ENCODE measurements at regions not wholly inside any gene's neighbourhood (a gene's known extent, or its start where the extent isn't known, plus 50 kb on each side); places are given as distances from the start of the nearest gene placed in this dataset.

- ATAC-seq (no peak), DNase-seq (no peak)
- intact Hi-C loops (cut with micrococcal nuclease), result no loop called here
- Histone ChIP-seq H3K4me3 (ENCODE audit: low read length) (no peak overlapping the region), H3K4me1 (ENCODE audit: control insufficient read depth in 2 of 2, insufficient read depth in 2 of 2, low read length in 2 of 2) (peaks cover 17 to 19% of the 10 kb centered on the region in 2 donors), H3K9me3 (ENCODE audit: control insufficient read depth in 2 of 3, low read length in 3 of 3) (no peaks in the 10 kb centered on the region), H3K27me3 (ENCODE audit: control insufficient read depth in 2 of 2, insufficient read depth in 2 of 2, low read length in 2 of 2) (no peaks in the 10 kb centered on the region), H3K27ac (ENCODE audit: low read depth, low read length) (no peak overlapping the region), H3K36me3 (ENCODE audit: control insufficient read depth in 2 of 3, insufficient read depth in 3 of 3, low read length in 3 of 3) (no peaks in the 10 kb centered on the region)
- H3K27ac Mint-ChIP-seq, result peak overlapping the region in 2 of 9 donors; percentile 63 to 89
- ChIA-PET POLR2A (interaction anchor here (1.1 kb wide), 1 partner anchor 9 kb away, joined by 3 read pairs; no protein-coding TSS in a partner anchor), CTCF (interaction anchor here (0.6 kb wide), 2 partner anchors 26 to 220 kb away, joined by 3 read pairs; no protein-coding TSS in a partner anchor)
- H3K36me3 Mint-ChIP-seq, result peaks cover 0 to 2% (median 0%) of the 10 kb centered on the region in 5 donors
- H3K4me1 Mint-ChIP-seq, result peaks cover 23 to 67% (median 40%) of the 10 kb centered on the region in 7 donors
- no peak overlapping the region for H3K4me3 Mint-ChIP-seq
- peaks cover 0 to 11% (median 0%) of the 10 kb centered on the region in 5 donors for H3K27me3 Mint-ChIP-seq
- H3K9me3 Mint-ChIP-seq, result peaks cover 0 to 4% (median 0%) of the 10 kb centered on the region in 11 donors
Measured at GRCh38 chr10:11397077-11397965, 214.1 kb downstream of the USP6NL start.

- Mint-ChIP-seq H3K27ac (peak overlapping the region in 1 of 9 donors; percentile 23), H3K4me1 (peaks cover 15 to 58% (median 31%) of the 10 kb centered on the region in 7 donors), H3K4me3 (no peak overlapping the region), H3K9me3 (peaks cover 0 to 4% (median 0%) of the 10 kb centered on the region in 11 donors), H3K27me3 (peaks cover 0 to 11% (median 0%) of the 10 kb centered on the region in 5 donors), H3K36me3 (peaks cover 0 to 4% (median 0%) of the 10 kb centered on the region in 5 donors)
- Histone ChIP-seq H3K4me3 (ENCODE audit: low read length) (no peak overlapping the region), H3K4me1 (ENCODE audit: control insufficient read depth in 2 of 2, insufficient read depth in 2 of 2, low read length in 2 of 2) (peaks cover 8 to 10% of the 10 kb centered on the region in 2 donors), H3K36me3 (ENCODE audit: control insufficient read depth in 2 of 3, insufficient read depth in 3 of 3, low read length in 3 of 3) (no peaks in the 10 kb centered on the region), H3K27me3 (ENCODE audit: control insufficient read depth in 2 of 2, insufficient read depth in 2 of 2, low read length in 2 of 2) (no peaks in the 10 kb centered on the region), H3K9me3 (ENCODE audit: control insufficient read depth in 2 of 3, low read length in 3 of 3) (no peaks in the 10 kb centered on the region), H3K27ac (ENCODE audit: low read depth, low read length) (no peak overlapping the region)
- no peak for DNase-seq
- POLR2A ChIA-PET, result interaction anchor here (0.7 to 1.2 kb wide), 3 partner anchors 10 to 1350 kb away, joined by 3 read pairs; no protein-coding TSS in a partner anchor
- ATAC-seq, result no peak
- intact Hi-C loops (cut with micrococcal nuclease), result no loop called here
- CTCF ChIA-PET, result interaction anchor here (0.6 to 0.7 kb wide), 2 partner anchors 9 to 68 kb away, joined by 3 read pairs; no protein-coding TSS in a partner anchor
Measured at GRCh38 chr10:11396311-11396955, 215.0 kb downstream of the USP6NL start.

GRCh38 chr10:11395581-11396310 lies 215.7 kb downstream of the USP6NL start:
- H3K4me1 ChIP-seq (ENCODE audit: control insufficient read depth in 2 of 2, insufficient read depth in 2 of 2, low read length in 2 of 2), result peaks cover 1 to 4% of the 10 kb centered on the region in 2 donors
- no peak overlapping the region for H3K27ac ChIP-seq (ENCODE audit: low read depth, low read length)
- H3K4me3 ChIP-seq (ENCODE audit: low read length), result no peak overlapping the region
- peaks cover 8 to 51% (median 24%) of the 10 kb centered on the region in 7 donors for H3K4me1 Mint-ChIP-seq
- intact Hi-C loops (cut with micrococcal nuclease), result no loop called here
- DNase-seq (no peak), ATAC-seq (no peak)
- CTCF ChIA-PET, result interaction anchor here (0.6 to 0.7 kb wide), 2 partner anchors 8 to 67 kb away, joined by 3 read pairs; no protein-coding TSS in a partner anchor
- no peak overlapping the region for H3K4me3 Mint-ChIP-seq
- no peaks in the 10 kb centered on the region for H3K36me3 ChIP-seq (ENCODE audit: control insufficient read depth in 2 of 3, insufficient read depth in 3 of 3, low read length in 3 of 3)
- H3K9me3 Mint-ChIP-seq, result peaks cover 0 to 4% (median 0%) of the 10 kb centered on the region in 11 donors
- H3K36me3 Mint-ChIP-seq, result peaks cover 0 to 4% (median 0%) of the 10 kb centered on the region in 5 donors
- peak overlapping the region in 1 of 9 donors; percentile 29 for H3K27ac Mint-ChIP-seq
- H3K27me3 ChIP-seq (ENCODE audit: control insufficient read depth in 2 of 2, insufficient read depth in 2 of 2, low read length in 2 of 2), result no peaks in the 10 kb centered on the region
- no peaks in the 10 kb centered on the region for H3K9me3 ChIP-seq (ENCODE audit: control insufficient read depth in 2 of 3, low read length in 3 of 3)
- POLR2A ChIA-PET, result interaction anchor here (1.2 kb wide), 1 partner anchor 9 kb away, joined by 3 read pairs; no protein-coding TSS in a partner anchor
- H3K27me3 Mint-ChIP-seq, result peaks cover 0 to 11% (median 0%) of the 10 kb centered on the region in 5 donors

- Histone ChIP-seq H3K27ac (ENCODE audit: low read depth, low read length) (no peak overlapping the region), H3K4me1 (ENCODE audit: control insufficient read depth in 2 of 2, insufficient read depth in 2 of 2, low read length in 2 of 2) (no peaks in the 10 kb centered on the region), H3K4me3 (ENCODE audit: low read length) (no peak overlapping the region), H3K36me3 (ENCODE audit: control insufficient read depth in 2 of 3, insufficient read depth in 3 of 3, low read length in 3 of 3) (no peaks in the 10 kb centered on the region), H3K27me3 (ENCODE audit: control insufficient read depth in 2 of 2, insufficient read depth in 2 of 2, low read length in 2 of 2) (no peaks in the 10 kb centered on the region), H3K9me3 (ENCODE audit: control insufficient read depth in 2 of 3, low read length in 3 of 3) (no peaks in the 10 kb centered on the region)
- POLR2A ChIA-PET, result interaction anchor here (1.2 kb wide), 1 partner anchor 9 kb away, joined by 3 read pairs; no protein-coding TSS in a partner anchor
- Mint-ChIP-seq H3K36me3 (peaks cover 0 to 4% (median 0%) of the 10 kb centered on the region in 5 donors), H3K27ac (peak overlapping the region in 2 of 9 donors; percentile 29 to 43), H3K9me3 (peaks cover 0 to 3% (median 0%) of the 10 kb centered on the region in 11 donors), H3K4me3 (no peak overlapping the region), H3K27me3 (peaks cover 0 to 11% (median 0%) of the 10 kb centered on the region in 5 donors), H3K4me1 (peaks cover 4 to 49% (median 18%) of the 10 kb centered on the region in 7 donors)
- intact Hi-C loops (cut with micrococcal nuclease), result no loop called here
- CTCF ChIA-PET, result no interaction called here
- no peak for DNase-seq
- no peak for ATAC-seq
Measured at GRCh38 chr10:11395161-11395560, 216.3 kb downstream of the USP6NL start.

- H3K36me3 Mint-ChIP-seq, result peaks cover 0 to 4% (median 0%) of the 10 kb centered on the region in 5 donors
- H3K36me3 ChIP-seq (ENCODE audit: control insufficient read depth in 2 of 3, insufficient read depth in 3 of 3, low read length in 3 of 3), result no peaks in the 10 kb centered on the region
- intact Hi-C loops (cut with micrococcal nuclease), result no loop called here
- H3K4me1 ChIP-seq (ENCODE audit: control insufficient read depth in 2 of 2, insufficient read depth in 2 of 2, low read length in 2 of 2), result no peaks in the 10 kb centered on the region
- H3K4me3 Mint-ChIP-seq, result no peak overlapping the region
- H3K4me3 ChIP-seq (ENCODE audit: low read length), result no peak overlapping the region
- H3K27ac Mint-ChIP-seq, result peak overlapping the region in 3 of 9 donors; percentile 3 to 83 (median 7)
- POLR2A ChIA-PET, result no interaction called here
- no peak for ATAC-seq
- H3K27me3 ChIP-seq (ENCODE audit: control insufficient read depth in 2 of 2, insufficient read depth in 2 of 2, low read length in 2 of 2), result no peaks in the 10 kb centered on the region
- H3K9me3 Mint-ChIP-seq, result peaks cover 0 to 3% (median 0%) of the 10 kb centered on the region in 11 donors
- peaks cover 0 to 40% (median 8%) of the 10 kb centered on the region in 7 donors for H3K4me1 Mint-ChIP-seq
- H3K27me3 Mint-ChIP-seq, result peaks cover 0 to 11% (median 0%) of the 10 kb centered on the region in 5 donors
- no peak for DNase-seq
- no peaks in the 10 kb centered on the region for H3K9me3 ChIP-seq (ENCODE audit: control insufficient read depth in 2 of 3, low read length in 3 of 3)
- no peak overlapping the region for H3K27ac ChIP-seq (ENCODE audit: low read depth, low read length)
- CTCF ChIA-PET, result interaction anchor here (0.6 to 0.7 kb wide), 2 partner anchors 30 to 280 kb away, joined by 3 read pairs; no protein-coding TSS in a partner anchor
Measured at GRCh38 chr10:11393858-11394257, 217.6 kb downstream of the USP6NL start.

GRCh38 chr10:11392776-11393175 lies 218.7 kb downstream of the USP6NL start:
- intact Hi-C loops (cut with micrococcal nuclease), result no loop called here
- Histone ChIP-seq H3K4me3 (ENCODE audit: low read length) (no peak overlapping the region), H3K27me3 (ENCODE audit: control insufficient read depth in 2 of 2, insufficient read depth in 2 of 2, low read length in 2 of 2) (no peaks in the 10 kb centered on the region), H3K9me3 (ENCODE audit: control insufficient read depth in 2 of 3, low read length in 3 of 3) (no peaks in the 10 kb centered on the region), H3K27ac (ENCODE audit: low read depth, low read length) (no peak overlapping the region), H3K36me3 (ENCODE audit: control insufficient read depth in 2 of 3, insufficient read depth in 3 of 3, low read length in 3 of 3) (no peaks in the 10 kb centered on the region), H3K4me1 (ENCODE audit: control insufficient read depth in 2 of 2, insufficient read depth in 2 of 2, low read length in 2 of 2) (no peaks in the 10 kb centered on the region)
- ATAC-seq, result no peak
- no peak for DNase-seq
- ChIA-PET POLR2A (no interaction called here), CTCF (interaction anchor here (0.6 kb wide), 1 partner anchor 83 kb away, joined by 3 read pairs; no protein-coding TSS in a partner anchor)
- peaks cover 0 to 31% (median 5%) of the 10 kb centered on the region in 7 donors for H3K4me1 Mint-ChIP-seq
- H3K9me3 Mint-ChIP-seq, result peaks cover 0 to 3% (median 0%) of the 10 kb centered on the region in 11 donors
- H3K36me3 Mint-ChIP-seq, result peaks cover 0 to 4% (median 0%) of the 10 kb centered on the region in 5 donors
- H3K27ac Mint-ChIP-seq, result peak overlapping the region in 2 of 9 donors; percentile 22 to 65
- no peak overlapping the region for H3K4me3 Mint-ChIP-seq
- H3K27me3 Mint-ChIP-seq, result peaks cover 0 to 11% (median 0%) of the 10 kb centered on the region in 5 donors
